ENCODE measurements at regions not wholly inside any gene's neighbourhood (a gene's known extent, or its start where the extent isn't known, plus 50 kb on each side); places are given as distances from the start of the nearest gene placed in this dataset.
"Not testable (repeated sequence)": the region's sequence is repeated elsewhere in the genome, so short reads cannot be mapped to it uniquely, and the experiment has no call there.

GRCh38 chr10:118931436-118931835, 98.1 kb upstream of the NANOS1 start:
- no peak for DNase-seq (ENCODE audit: low spot score)
- in situ Hi-C loops (cut with MboI; ENCODE audit: low sequenced_read_pairs, unreplicated experiment): no loop called here
- no peak for TF ChIP-seq CTCF (IDR thresholded peaks at IDR 0.05; ENCODE audit: borderline replicate concordance, control extremely low read depth, extremely low read depth, insufficient read depth, missing control alignments)

- in situ Hi-C loops (cut with MboI; ENCODE audit: low sequenced_read_pairs, unreplicated experiment); DNase-seq (ENCODE audit: low spot score): not testable (repeated sequence)
Measured at GRCh38 chr10:118932154-118932553, 97.4 kb upstream of the NANOS1 start.

- no peak for DNase-seq (ENCODE audit: low spot score)
- in situ Hi-C loops (cut with MboI; ENCODE audit: low sequenced_read_pairs, unreplicated experiment): no loop called here
- no peak for TF ChIP-seq CTCF (IDR thresholded peaks at IDR 0.05; ENCODE audit: borderline replicate concordance, control extremely low read depth, extremely low read depth, insufficient read depth, missing control alignments)
Measured at GRCh38 chr10:118937226-118937625, 92.3 kb upstream of the NANOS1 start.

GRCh38 chr10:118939211-118940007, 90.1 kb upstream of the NANOS1 start:
- TF ChIP-seq CTCF (IDR thresholded peaks at IDR 0.05; ENCODE audit: borderline replicate concordance, control extremely low read depth, extremely low read depth, insufficient read depth, missing control alignments): no peak
- DNase-seq (ENCODE audit: low spot score): no peak
- in situ Hi-C loops (cut with MboI; ENCODE audit: low sequenced_read_pairs, unreplicated experiment): no loop called here

- in situ Hi-C loops (cut with MboI; ENCODE audit: low sequenced_read_pairs, unreplicated experiment): no loop called here
- no peak for DNase-seq (ENCODE audit: low spot score)
- no peak for TF ChIP-seq CTCF (IDR thresholded peaks at IDR 0.05; ENCODE audit: borderline replicate concordance, control extremely low read depth, extremely low read depth, insufficient read depth, missing control alignments)
Measured at GRCh38 chr10:118940386-118940785, 89.1 kb upstream of the NANOS1 start.

GRCh38 chr10:118943253-118943652, 86.3 kb upstream of the NANOS1 start:
- DNase-seq (ENCODE audit: low spot score): no peak
- no peak for TF ChIP-seq CTCF (IDR thresholded peaks at IDR 0.05; ENCODE audit: borderline replicate concordance, control extremely low read depth, extremely low read depth, insufficient read depth, missing control alignments)
- in situ Hi-C loops (cut with MboI; ENCODE audit: low sequenced_read_pairs, unreplicated experiment): no loop called here

- in situ Hi-C loops (cut with MboI; ENCODE audit: low sequenced_read_pairs, unreplicated experiment): no loop called here
- DNase-seq (ENCODE audit: low spot score): no peak
- TF ChIP-seq CTCF (IDR thresholded peaks at IDR 0.05; ENCODE audit: borderline replicate concordance, control extremely low read depth, extremely low read depth, insufficient read depth, missing control alignments): no peak
Measured at GRCh38 chr10:118944959-118945633, 84.4 kb upstream of the NANOS1 start.

Measured in GM13976 (cell line).